NCI-H1694 (cell line): ENCODE measurements at regions not wholly inside any gene's neighbourhood (a gene's known extent, or its start where the extent isn't known, plus 50 kb on each side); places are given as distances from the start of the nearest gene placed in this dataset.
"Not testable (repeated sequence)": the region's sequence is repeated elsewhere in the genome, so short reads cannot be mapped to it uniquely, and the experiment has no call there.

Source experiments
- DNase-seq: peaks from one replicate; lab custom pipeline; 2025; lab: John Stamatoyannopoulos, UW

GRCh38 chr3:14272959-14273560 is 94.4 kb downstream of the LSM3 start:
- not testable (repeated sequence) for DNase-seq

GRCh38 chr3:14273901-14274611 is 95.4 kb downstream of the LSM3 start:
- no peak for DNase-seq

GRCh38 chr3:14274612-14274936 is 96.0 kb downstream of the LSM3 start:
- DNase-seq, result no peak

- DNase-seq, result peak; percentile 31
Observed at GRCh38 chr3:14274999-14275961, 96.7 kb downstream of the LSM3 start.

GRCh38 chr3:14275962-14276909 is 97.6 kb downstream of the LSM3 start:
- DNase-seq, result peak; percentile 13

GRCh38 chr3:14277557-14277956 is 98.9 kb downstream of the LSM3 start:
- no peak for DNase-seq

GRCh38 chr3:14278265-14278798 is 99.7 kb downstream of the LSM3 start:
- DNase-seq, result no peak

- DNase-seq, result peak; percentile 56
Observed at GRCh38 chr3:14278799-14279625, 100.4 kb downstream of the LSM3 start.

- no peak for DNase-seq
Observed at GRCh38 chr3:14279626-14280061, 101.0 kb downstream of the LSM3 start.

GRCh38 chr3:14280326-14280725 is 101.7 kb downstream of the LSM3 start:
- no peak for DNase-seq

- DNase-seq, result no peak
Observed at GRCh38 chr3:14281053-14281452, 102.4 kb downstream of the LSM3 start.

- DNase-seq, result no peak
Observed at GRCh38 chr3:14282001-14282705, 103.5 kb downstream of the LSM3 start.

- no peak for DNase-seq
Observed at GRCh38 chr3:14282706-14283075, 104.1 kb downstream of the LSM3 start.

GRCh38 chr3:14283092-14283812 is 104.6 kb downstream of the LSM3 start:
- DNase-seq, result no peak

GRCh38 chr3:14283813-14284438 is 105.3 kb downstream of the LSM3 start:
- no peak for DNase-seq

- DNase-seq, result no peak
Observed at GRCh38 chr3:14284694-14285547, 106.3 kb downstream of the LSM3 start.

- DNase-seq, result peak; percentile 83
Observed at GRCh38 chr3:14285548-14285925, 106.9 kb downstream of the LSM3 start.
